MCF 10A (cell line): ENCODE measurements at regions not wholly inside any gene's neighbourhood (a gene's known extent, or its start where the extent isn't known, plus 50 kb on each side); places are given as distances from the start of the nearest gene placed in this dataset.
A peak's percentile ranks its signal among the peaks of the same experiment; 100 is the strongest.

Source experiments
- BruUV-seq: library from RNA; stranded (reverse); fragments of 400-500 nt; replicated peaks from 2 replicates; lab custom pipeline; 2021; lab: Mats Ljungman, UMichigan
- CTCF ChIA-PET: fragments of 300-600 bp; sonication (Branson Sonifier 250); formaldehyde crosslinking; extraction: SDS; loops from one replicate; lab custom pipeline; 2021; ENCODE audit warnings: antibody characterized with exemption, inconsistent platforms; lab: Yijun Ruan, JAX
- POLR2A ChIA-PET: fragments of 300-600, 350-650 bp; sonication (Branson Sonifier 250); formaldehyde crosslinking; extraction: SDS; loops from one replicate; lab custom pipeline; 2020; ENCODE audit warnings: antibody characterized with exemption, inconsistent platforms; lab: Yijun Ruan, JAX
- DNase-seq: peaks from one replicate; pipeline ENCODE4 v3.0.0-alpha.2; 2018; ENCODE audit not compliant: unreplicated experiment
- H3K27ac Mint-ChIP-seq: one replicate; pipeline ENCODE4 v1.8.0; 2022; ENCODE audit warnings: mild to moderate bottlenecking, low read depth, mixed read lengths; ENCODE audit not compliant: unreplicated experiment
- H3K27me3 Mint-ChIP-seq: one replicate; pipeline ENCODE4 v1.8.0; 2022; ENCODE audit warnings: mixed read lengths; ENCODE audit not compliant: insufficient read depth, unreplicated experiment
- H3K36me3 Mint-ChIP-seq: one replicate; pipeline ENCODE4 v1.8.0; 2022; ENCODE audit warnings: mild to moderate bottlenecking, moderate library complexity, mixed read lengths; ENCODE audit not compliant: insufficient read depth, unreplicated experiment
- H3K4me1 Mint-ChIP-seq: one replicate; pipeline ENCODE4 v1.8.0; 2022; ENCODE audit warnings: mixed read lengths; ENCODE audit not compliant: insufficient read depth, unreplicated experiment
- H3K4me3 Mint-ChIP-seq: one replicate; pipeline ENCODE4 v1.8.0; 2022; ENCODE audit warnings: mild to moderate bottlenecking, moderate library complexity, mixed read lengths; ENCODE audit not compliant: unreplicated experiment
- H3K9me3 Mint-ChIP-seq: one replicate; pipeline ENCODE4 v1.8.0; 2022; ENCODE audit warnings: mixed read lengths; ENCODE audit not compliant: unreplicated experiment
- intact Hi-C: fragments of 100-400 bp; cut with micrococcal nuclease; formaldehyde crosslinking; loops from 2 replicates; pipeline ENCODE4 v1.14.1; 2022
- TF ChIP-seq, protein P1 (sequence below): fragments of 200-600 bp; IDR thresholded peaks from one replicate; pipeline ENCODE4 v1.8.0; 2022; ENCODE audit warnings: antibody characterized with exemption, mild to moderate bottlenecking; ENCODE audit not compliant: unreplicated experiment

DNA sequence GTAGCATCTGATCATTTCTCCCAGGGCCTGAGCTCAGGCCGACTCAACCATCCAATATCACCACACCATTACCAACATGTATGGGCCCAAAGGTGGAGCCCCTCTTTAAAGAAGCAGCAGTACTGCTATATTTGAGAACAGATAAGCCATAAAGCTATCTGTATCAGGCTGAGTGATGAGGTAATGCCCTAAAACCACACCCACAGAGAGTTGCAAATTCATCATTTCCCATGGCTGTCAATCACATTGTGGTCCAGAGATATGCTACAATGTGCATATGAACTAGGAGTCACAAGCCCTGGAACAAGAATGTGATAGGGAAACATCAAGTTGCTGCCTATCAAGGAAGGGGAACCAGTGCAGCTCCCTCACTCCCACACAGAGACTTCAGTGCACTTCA is 52.6 kb upstream of the GALNT13 start:
- BruUV-seq = no TSS peak
- ChIA-PET POLR2A (no interaction called here), CTCF (no interaction called here)
- DNase-seq = no peak
- no peaks in the 10 kb centered on the region for H3K27me3 Mint-ChIP-seq
- H3K9me3 Mint-ChIP-seq = no peaks in the 10 kb centered on the region
- no peak overlapping the region for H3K27ac Mint-ChIP-seq
- H3K4me1 Mint-ChIP-seq = no peaks in the 10 kb centered on the region
- intact Hi-C loops = no loop called here
- TF ChIP-seq, protein P1, sequence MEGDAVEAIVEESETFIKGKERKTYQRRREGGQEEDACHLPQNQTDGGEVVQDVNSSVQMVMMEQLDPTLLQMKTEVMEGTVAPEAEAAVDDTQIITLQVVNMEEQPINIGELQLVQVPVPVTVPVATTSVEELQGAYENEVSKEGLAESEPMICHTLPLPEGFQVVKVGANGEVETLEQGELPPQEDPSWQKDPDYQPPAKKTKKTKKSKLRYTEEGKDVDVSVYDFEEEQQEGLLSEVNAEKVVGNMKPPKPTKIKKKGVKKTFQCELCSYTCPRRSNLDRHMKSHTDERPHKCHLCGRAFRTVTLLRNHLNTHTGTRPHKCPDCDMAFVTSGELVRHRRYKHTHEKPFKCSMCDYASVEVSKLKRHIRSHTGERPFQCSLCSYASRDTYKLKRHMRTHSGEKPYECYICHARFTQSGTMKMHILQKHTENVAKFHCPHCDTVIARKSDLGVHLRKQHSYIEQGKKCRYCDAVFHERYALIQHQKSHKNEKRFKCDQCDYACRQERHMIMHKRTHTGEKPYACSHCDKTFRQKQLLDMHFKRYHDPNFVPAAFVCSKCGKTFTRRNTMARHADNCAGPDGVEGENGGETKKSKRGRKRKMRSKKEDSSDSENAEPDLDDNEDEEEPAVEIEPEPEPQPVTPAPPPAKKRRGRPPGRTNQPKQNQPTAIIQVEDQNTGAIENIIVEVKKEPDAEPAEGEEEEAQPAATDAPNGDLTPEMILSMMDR = no peak
- no peak overlapping the region for H3K4me3 Mint-ChIP-seq
- no peaks in the 10 kb centered on the region for H3K36me3 Mint-ChIP-seq

DNA sequence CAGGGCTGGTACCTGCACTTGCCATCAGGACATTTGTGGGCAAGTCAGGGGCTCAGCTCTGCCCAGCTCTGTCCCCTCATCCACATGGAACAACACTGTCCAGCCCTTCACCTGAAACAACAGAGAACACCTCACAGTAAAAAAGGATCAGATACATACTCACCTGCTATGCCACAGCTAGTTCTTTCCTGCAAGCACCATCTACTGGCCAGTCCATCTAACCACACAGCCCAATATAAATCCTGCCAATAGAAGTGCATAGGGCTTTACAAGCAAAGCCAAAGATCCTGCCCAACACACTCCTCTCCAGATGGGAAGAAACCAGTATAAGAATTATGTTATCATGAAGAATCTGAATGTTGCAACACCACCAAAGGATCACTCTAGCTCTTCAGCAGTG is 52.2 kb upstream of the GALNT13 start:
- no peaks in the 10 kb centered on the region for H3K27me3 Mint-ChIP-seq
- H3K9me3 Mint-ChIP-seq = no peaks in the 10 kb centered on the region
- no peak overlapping the region for H3K27ac Mint-ChIP-seq
- peak; percentile 10 for DNase-seq
- H3K4me1 Mint-ChIP-seq = no peaks in the 10 kb centered on the region
- no TSS peak for BruUV-seq
- H3K4me3 Mint-ChIP-seq = no peak overlapping the region
- ChIA-PET CTCF (no interaction called here), POLR2A (no interaction called here)
- TF ChIP-seq, protein P1 = no peak
- intact Hi-C loops = no loop called here
- no peaks in the 10 kb centered on the region for H3K36me3 Mint-ChIP-seq
